Naive thymus-derived CD4-positive, alpha-beta T cell (primary cell): ENCODE measurements at regions not wholly inside any gene's neighbourhood (a gene's known extent, or its start where the extent isn't known, plus 50 kb on each side); places are given as distances from the start of the nearest gene placed in this dataset.
A peak's percentile ranks its signal among the peaks of the same experiment; 100 is the strongest.

Experiments used
- ATAC-seq: fragments of 150-1000 bp; cut with Tn5 transposase; 2 replicates; pipeline ENCODE4 v1.10.0; 2021; ENCODE audit warnings: mild to moderate bottlenecking, moderate library complexity
- CTCF ChIA-PET: fragments of 350-600 bp; sonication (Branson Sonifier 250); formaldehyde crosslinking; loops from one replicate; lab custom pipeline; 2021; ENCODE audit warnings: antibody characterized with exemption; lab: Charles Lee
- POLR2A ChIA-PET: fragments of 350-600 bp; sonication (Branson Sonifier 250); formaldehyde crosslinking; loops from one replicate; lab custom pipeline; 2021; ENCODE audit warnings: antibody characterized with exemption, inconsistent platforms; lab: Charles Lee
- DNase-seq, 9 donors: peaks; one replicate each; pipeline versions ENCODE4 v3.0.0 to v3.0.0-alpha.2; 2020 to 2022; ENCODE audit warnings: mixed read lengths in 1 of 9
- H3K27ac ChIP-seq: one replicate; pipeline ENCODE4 v1.7.0; 2013; ENCODE audit warnings: mild to moderate bottlenecking, low read depth, low read length, moderate library complexity
- H3K27me3 ChIP-seq, 2 donors: one replicate each; pipeline ENCODE4 v1.7.0; 2013; ENCODE audit warnings: low read length in 2 of 2, mild to moderate bottlenecking in 2 of 2, moderate library complexity in 2 of 2; ENCODE audit not compliant: control insufficient read depth in 2 of 2, insufficient read depth in 2 of 2
- H3K36me3 ChIP-seq, 3 experiments: 1 replicate in 2 of 3; 2 replicates in 1 of 3; pipeline ENCODE4 v1.7.0; 2013; ENCODE audit warnings: low read length in 3 of 3, mild to moderate bottlenecking in 3 of 3, moderate library complexity in 1 of 3; ENCODE audit not compliant: insufficient read depth in 3 of 3, control insufficient read depth in 2 of 3
- H3K4me1 ChIP-seq, 2 donors: one replicate each; pipeline ENCODE4 v1.7.0; 2013; ENCODE audit warnings: low read length in 2 of 2, mild to moderate bottlenecking in 2 of 2, moderate library complexity in 1 of 2; ENCODE audit not compliant: control insufficient read depth in 2 of 2, insufficient read depth in 2 of 2
- H3K4me3 ChIP-seq: 2 replicates; pipeline ENCODE4 v1.7.0; 2013; ENCODE audit warnings: mild to moderate bottlenecking, low read length
- H3K9me3 ChIP-seq, 3 experiments: 1 replicate in 2 of 3; 2 replicates in 1 of 3; pipeline ENCODE4 v1.7.0; 2013; ENCODE audit warnings: low read length in 3 of 3; ENCODE audit not compliant: control insufficient read depth in 2 of 3
- H3K27ac Mint-ChIP-seq, 9 donors: one replicate each; pipeline ENCODE4 v1.8.0; 2020 to 2022; ENCODE audit warnings: mixed read lengths in 9 of 9, mild to moderate bottlenecking in 8 of 9, moderate library complexity in 5 of 9, inconsistent platforms in 2 of 9
- H3K27me3 Mint-ChIP-seq, 5 donors: one replicate each; pipeline ENCODE4 v1.8.0; 2021 to 2022; ENCODE audit warnings: mixed read lengths in 5 of 5, mild to moderate bottlenecking in 1 of 5
- H3K36me3 Mint-ChIP-seq, 5 donors: one replicate each; pipeline ENCODE4 v1.8.0; 2020 to 2022; ENCODE audit warnings: mixed read lengths in 5 of 5, mild to moderate bottlenecking in 3 of 5, inconsistent platforms in 1 of 5
- H3K4me1 Mint-ChIP-seq, 7 donors: one replicate each; pipeline ENCODE4 v1.8.0; 2020 to 2022; ENCODE audit warnings: mixed read lengths in 7 of 7, mild to moderate bottlenecking in 3 of 7, inconsistent platforms in 1 of 7
- H3K4me3 Mint-ChIP-seq, 10 donors: one replicate each; pipeline ENCODE4 v1.8.0; 2020 to 2022; ENCODE audit warnings: mild to moderate bottlenecking in 10 of 10, mixed read lengths in 10 of 10, moderate library complexity in 6 of 10, inconsistent platforms in 2 of 10
- H3K9me3 Mint-ChIP-seq, 11 donors: one replicate each; pipeline ENCODE4 v1.8.0; 2020 to 2022; ENCODE audit warnings: mixed read lengths in 11 of 11, mild to moderate bottlenecking in 4 of 11, inconsistent platforms in 1 of 11, moderate library complexity in 1 of 11
- intact Hi-C, 2 donors: fragments of 100-400 bp; cut with micrococcal nuclease; formaldehyde crosslinking; loops; one replicate each; pipeline ENCODE4 v1.15.1; 2023

- CTCF ChIA-PET = no interaction called here
- Histone ChIP-seq H3K4me1 (no peaks in the 10 kb centered on the region), H3K9me3 (no peaks in the 10 kb centered on the region), H3K27ac (no peak overlapping the region), H3K4me3 (no peak overlapping the region), H3K36me3 (no peaks in the 10 kb centered on the region), H3K27me3 (no peaks in the 10 kb centered on the region)
- no peak for DNase-seq
- no peak overlapping the region for H3K4me3 Mint-ChIP-seq
- H3K27me3 Mint-ChIP-seq = no peaks in the 10 kb centered on the region
- intact Hi-C loops = no loop called here
- no peaks in the 10 kb centered on the region for H3K9me3 Mint-ChIP-seq
- no peak for ATAC-seq
- POLR2A ChIA-PET = no interaction called here
- H3K4me1 Mint-ChIP-seq = no peaks in the 10 kb centered on the region
- H3K27ac Mint-ChIP-seq = no peak overlapping the region
- no peaks in the 10 kb centered on the region for H3K36me3 Mint-ChIP-seq
Observed at GRCh38 chr18:39325973-39326372, 1760.4 kb upstream of the CELF4 start.

- Histone ChIP-seq H3K36me3 (no peaks in the 10 kb centered on the region), H3K9me3 (no peaks in the 10 kb centered on the region), H3K27ac (no peak overlapping the region), H3K4me3 (no peak overlapping the region), H3K27me3 (no peaks in the 10 kb centered on the region), H3K4me1 (no peaks in the 10 kb centered on the region)
- intact Hi-C loops = no loop called here
- POLR2A ChIA-PET = no interaction called here
- no peak for ATAC-seq
- Mint-ChIP-seq H3K4me3 (no peak overlapping the region), H3K4me1 (no peaks in the 10 kb centered on the region), H3K27ac (no peak overlapping the region), H3K27me3 (no peaks in the 10 kb centered on the region), H3K36me3 (no peaks in the 10 kb centered on the region), H3K9me3 (peaks cover 0 to 7% (median 0%) of the 10 kb centered on the region in 11 donors)
- CTCF ChIA-PET = no interaction called here
- DNase-seq = no peak
Observed at GRCh38 chr18:39319141-39319540, 1753.5 kb upstream of the CELF4 start.

- ChIA-PET CTCF (no interaction called here), POLR2A (no interaction called here)
- DNase-seq = no peak
Observed at GRCh38 chr18:39318462-39318861, 1752.9 kb upstream of the CELF4 start.

GRCh38 chr18:39318008-39318407, 1752.4 kb upstream of the CELF4 start:
- H3K4me3 ChIP-seq = no peak overlapping the region
- no peaks in the 10 kb centered on the region for H3K4me1 ChIP-seq
- no peaks in the 10 kb centered on the region for H3K36me3 ChIP-seq
- H3K27ac ChIP-seq = no peak overlapping the region
- intact Hi-C loops = no loop called here
- peak; percentile 61 for ATAC-seq
- no peak for DNase-seq
- H3K4me3 Mint-ChIP-seq = no peak overlapping the region
- no peaks in the 10 kb centered on the region for H3K27me3 Mint-ChIP-seq
- H3K27ac Mint-ChIP-seq = no peak overlapping the region
- peaks cover 0 to 12% (median 0%) of the 10 kb centered on the region in 11 donors for H3K9me3 Mint-ChIP-seq
- H3K36me3 Mint-ChIP-seq = no peaks in the 10 kb centered on the region
- CTCF ChIA-PET = no interaction called here
- no peaks in the 10 kb centered on the region for H3K27me3 ChIP-seq
- H3K4me1 Mint-ChIP-seq = no peaks in the 10 kb centered on the region
- no peaks in the 10 kb centered on the region for H3K9me3 ChIP-seq
- POLR2A ChIA-PET = no interaction called here

More at GRCh38 chr18:39318462-39318861, 1752.9 kb upstream of the CELF4 start:
- Mint-ChIP-seq H3K27me3 (no peaks in the 10 kb centered on the region), H3K4me1 (no peaks in the 10 kb centered on the region), H3K4me3 (no peak overlapping the region), H3K27ac (no peak overlapping the region), H3K36me3 (no peaks in the 10 kb centered on the region), H3K9me3 (peaks cover 0 to 11% (median 0%) of the 10 kb centered on the region in 11 donors)
- H3K27ac ChIP-seq = no peak overlapping the region
- H3K9me3 ChIP-seq = no peaks in the 10 kb centered on the region
- intact Hi-C loops = no loop called here
- no peak for ATAC-seq
- H3K4me3 ChIP-seq = no peak overlapping the region
- H3K27me3 ChIP-seq = no peaks in the 10 kb centered on the region
- H3K4me1 ChIP-seq = no peaks in the 10 kb centered on the region
- H3K36me3 ChIP-seq = no peaks in the 10 kb centered on the region

GRCh38 chr18:39314595-39314994, 1749.0 kb upstream of the CELF4 start:
- Histone ChIP-seq H3K9me3 (no peaks in the 10 kb centered on the region), H3K27me3 (no peaks in the 10 kb centered on the region), H3K4me3 (no peak overlapping the region), H3K27ac (no peak overlapping the region), H3K4me1 (no peaks in the 10 kb centered on the region), H3K36me3 (no peaks in the 10 kb centered on the region)
- Mint-ChIP-seq H3K9me3 (peaks cover 0 to 9% (median 4%) of the 10 kb centered on the region in 11 donors), H3K36me3 (no peaks in the 10 kb centered on the region), H3K27ac (no peak overlapping the region), H3K4me1 (peaks cover 0 to 1% (median 0%) of the 10 kb centered on the region in 7 donors), H3K27me3 (no peaks in the 10 kb centered on the region), H3K4me3 (no peak overlapping the region)
- ChIA-PET CTCF (no interaction called here), POLR2A (no interaction called here)
- ATAC-seq (no peak), DNase-seq (no peak)
- intact Hi-C loops = no loop called here

GRCh38 chr18:39313992-39314391, 1748.4 kb upstream of the CELF4 start:
- H3K27ac ChIP-seq = no peak overlapping the region
- DNase-seq (no peak), ATAC-seq (no peak)

GRCh38 chr18:39311111-39311712, 1745.6 kb upstream of the CELF4 start:
- H3K36me3 Mint-ChIP-seq = no peaks in the 10 kb centered on the region
- ChIA-PET POLR2A (no interaction called here), CTCF (no interaction called here)
- no peak overlapping the region for H3K27ac Mint-ChIP-seq
- peaks cover 0 to 1% (median 0%) of the 10 kb centered on the region in 7 donors for H3K4me1 Mint-ChIP-seq
- H3K9me3 Mint-ChIP-seq = peaks cover 0 to 10% (median 5%) of the 10 kb centered on the region in 11 donors
- no peaks in the 10 kb centered on the region for H3K4me1 ChIP-seq
- no peak for ATAC-seq
- no peaks in the 10 kb centered on the region for H3K27me3 ChIP-seq
- no peaks in the 10 kb centered on the region for H3K27me3 Mint-ChIP-seq
- no peak overlapping the region for H3K4me3 ChIP-seq
- intact Hi-C loops = no loop called here
- no peaks in the 10 kb centered on the region for H3K9me3 ChIP-seq
- no peak overlapping the region for H3K27ac ChIP-seq
- no peak for DNase-seq
- H3K36me3 ChIP-seq = no peaks in the 10 kb centered on the region
- H3K4me3 Mint-ChIP-seq = no peak overlapping the region

More at GRCh38 chr18:39313992-39314391, 1748.4 kb upstream of the CELF4 start:
- Mint-ChIP-seq H3K27me3 (no peaks in the 10 kb centered on the region), H3K27ac (no peak overlapping the region), H3K4me1 (peaks cover 0 to 1% (median 0%) of the 10 kb centered on the region in 7 donors), H3K4me3 (no peak overlapping the region), H3K36me3 (no peaks in the 10 kb centered on the region), H3K9me3 (peaks cover 0 to 9% (median 4%) of the 10 kb centered on the region in 11 donors)
- H3K36me3 ChIP-seq = no peaks in the 10 kb centered on the region
- POLR2A ChIA-PET = no interaction called here
- no peak overlapping the region for H3K4me3 ChIP-seq
- no peaks in the 10 kb centered on the region for H3K4me1 ChIP-seq
- CTCF ChIA-PET = no interaction called here
- intact Hi-C loops = no loop called here
- H3K9me3 ChIP-seq = no peaks in the 10 kb centered on the region
- no peaks in the 10 kb centered on the region for H3K27me3 ChIP-seq
